ENCODE measurements at regions not wholly inside any gene's neighbourhood (a gene's known extent, or its start where the extent isn't known, plus 50 kb on each side); places are given as distances from the start of the nearest gene placed in this dataset.

GRCh38 chr15:37751401-37751800, 183.0 kb upstream of the TMCO5A start:
- Histone ChIP-seq H3K4me3 (replicated peaks; ENCODE audit: low read depth, low read length) (no peak overlapping the region), H3K36me3 (ENCODE audit: control insufficient read depth, insufficient read depth, low read length) (no peaks in the 10 kb centered on the region), H3K27me3 (replicated peaks; ENCODE audit: control insufficient read depth, insufficient read depth, low read length) (no peaks in the 10 kb centered on the region)
- TF ChIP-seq, protein P1, sequence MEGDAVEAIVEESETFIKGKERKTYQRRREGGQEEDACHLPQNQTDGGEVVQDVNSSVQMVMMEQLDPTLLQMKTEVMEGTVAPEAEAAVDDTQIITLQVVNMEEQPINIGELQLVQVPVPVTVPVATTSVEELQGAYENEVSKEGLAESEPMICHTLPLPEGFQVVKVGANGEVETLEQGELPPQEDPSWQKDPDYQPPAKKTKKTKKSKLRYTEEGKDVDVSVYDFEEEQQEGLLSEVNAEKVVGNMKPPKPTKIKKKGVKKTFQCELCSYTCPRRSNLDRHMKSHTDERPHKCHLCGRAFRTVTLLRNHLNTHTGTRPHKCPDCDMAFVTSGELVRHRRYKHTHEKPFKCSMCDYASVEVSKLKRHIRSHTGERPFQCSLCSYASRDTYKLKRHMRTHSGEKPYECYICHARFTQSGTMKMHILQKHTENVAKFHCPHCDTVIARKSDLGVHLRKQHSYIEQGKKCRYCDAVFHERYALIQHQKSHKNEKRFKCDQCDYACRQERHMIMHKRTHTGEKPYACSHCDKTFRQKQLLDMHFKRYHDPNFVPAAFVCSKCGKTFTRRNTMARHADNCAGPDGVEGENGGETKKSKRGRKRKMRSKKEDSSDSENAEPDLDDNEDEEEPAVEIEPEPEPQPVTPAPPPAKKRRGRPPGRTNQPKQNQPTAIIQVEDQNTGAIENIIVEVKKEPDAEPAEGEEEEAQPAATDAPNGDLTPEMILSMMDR (IDR thresholded peaks at IDR 0.05; ENCODE audit: insufficient read depth, low read length, poor library complexity, severe bottlenecking), result no peak
- DNase-seq (ENCODE audit: extremely low read depth, insufficient read length), result no peak

DNA sequence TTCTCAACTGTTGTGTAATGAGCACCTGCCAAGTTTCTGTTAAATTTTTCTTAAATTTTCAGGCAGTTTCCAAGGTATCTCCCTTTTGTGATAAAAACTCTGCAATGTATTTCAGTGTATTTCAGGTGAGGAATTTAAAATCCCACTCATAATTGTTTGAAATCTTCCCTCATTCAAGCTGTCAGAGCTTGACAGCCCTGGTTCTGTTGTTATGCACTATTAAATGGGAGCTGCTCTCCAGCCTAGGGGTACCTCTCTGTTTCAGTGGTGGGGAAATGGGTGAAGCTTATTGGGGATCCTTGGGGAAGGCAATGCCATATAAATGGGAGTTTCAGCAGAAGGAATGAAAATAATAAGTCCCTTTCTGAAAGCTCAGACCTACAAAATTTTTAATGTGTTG, 178.0 kb upstream of the TMCO5A start:
- TF ChIP-seq, protein P1 (IDR thresholded peaks at IDR 0.05; ENCODE audit: insufficient read depth, low read length, poor library complexity, severe bottlenecking), result no peak
- Histone ChIP-seq H3K36me3 (ENCODE audit: control insufficient read depth, insufficient read depth, low read length) (no peaks in the 10 kb centered on the region), H3K4me3 (replicated peaks; ENCODE audit: low read depth, low read length) (no peak overlapping the region), H3K27me3 (replicated peaks; ENCODE audit: control insufficient read depth, insufficient read depth, low read length) (no peaks in the 10 kb centered on the region)
- no peak for DNase-seq (ENCODE audit: extremely low read depth, insufficient read length)

- H3K4me3 ChIP-seq (replicated peaks; ENCODE audit: low read depth, low read length), result no peak overlapping the region
- DNase-seq (ENCODE audit: extremely low read depth, insufficient read length), result no peak
- TF ChIP-seq, protein P1 (IDR thresholded peaks at IDR 0.05; ENCODE audit: insufficient read depth, low read length, poor library complexity, severe bottlenecking), result no peak
- H3K27me3 ChIP-seq (replicated peaks; ENCODE audit: control insufficient read depth, insufficient read depth, low read length), result no peaks in the 10 kb centered on the region
- H3K36me3 ChIP-seq (ENCODE audit: control insufficient read depth, insufficient read depth, low read length), result no peaks in the 10 kb centered on the region
Measured at GRCh38 chr15:37758412-37758811, 176.0 kb upstream of the TMCO5A start.

GRCh38 chr15:37764733-37765191, 169.7 kb upstream of the TMCO5A start:
- DNase-seq (ENCODE audit: extremely low read depth, insufficient read length), result no peak
- TF ChIP-seq, protein P1 (IDR thresholded peaks at IDR 0.05; ENCODE audit: insufficient read depth, low read length, poor library complexity, severe bottlenecking), result peak; percentile 46
- Histone ChIP-seq H3K4me3 (replicated peaks; ENCODE audit: low read depth, low read length) (no peak overlapping the region), H3K36me3 (ENCODE audit: control insufficient read depth, insufficient read depth, low read length) (no peaks in the 10 kb centered on the region), H3K27me3 (replicated peaks; ENCODE audit: control insufficient read depth, insufficient read depth, low read length) (no peaks in the 10 kb centered on the region)

DNA sequence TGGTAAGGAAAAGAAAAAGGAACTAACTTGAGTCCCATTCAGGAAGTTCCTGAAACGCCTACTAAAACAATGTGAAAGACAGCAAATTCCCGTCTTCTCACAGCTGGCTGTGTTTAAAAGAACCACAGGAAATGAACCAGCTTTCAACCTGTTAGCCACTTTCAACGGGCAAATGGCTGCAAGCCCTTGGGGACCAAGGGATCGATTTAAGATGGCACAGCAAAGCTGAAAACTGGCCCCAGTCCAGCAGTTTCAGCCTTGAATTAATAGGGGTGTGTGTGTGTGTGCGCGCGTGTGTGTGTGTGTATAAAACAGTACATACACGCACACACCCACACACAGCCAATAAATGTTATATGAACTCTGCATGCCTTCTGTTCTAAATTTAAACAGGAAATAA, 168.7 kb upstream of the TMCO5A start:
- DNase-seq (ENCODE audit: extremely low read depth, insufficient read length), result no peak
- Histone ChIP-seq H3K36me3 (ENCODE audit: control insufficient read depth, insufficient read depth, low read length) (no peaks in the 10 kb centered on the region), H3K4me3 (replicated peaks; ENCODE audit: low read depth, low read length) (no peak overlapping the region), H3K27me3 (replicated peaks; ENCODE audit: control insufficient read depth, insufficient read depth, low read length) (no peaks in the 10 kb centered on the region)
- TF ChIP-seq, protein P1 (IDR thresholded peaks at IDR 0.05; ENCODE audit: insufficient read depth, low read length, poor library complexity, severe bottlenecking), result no peak

DNA sequence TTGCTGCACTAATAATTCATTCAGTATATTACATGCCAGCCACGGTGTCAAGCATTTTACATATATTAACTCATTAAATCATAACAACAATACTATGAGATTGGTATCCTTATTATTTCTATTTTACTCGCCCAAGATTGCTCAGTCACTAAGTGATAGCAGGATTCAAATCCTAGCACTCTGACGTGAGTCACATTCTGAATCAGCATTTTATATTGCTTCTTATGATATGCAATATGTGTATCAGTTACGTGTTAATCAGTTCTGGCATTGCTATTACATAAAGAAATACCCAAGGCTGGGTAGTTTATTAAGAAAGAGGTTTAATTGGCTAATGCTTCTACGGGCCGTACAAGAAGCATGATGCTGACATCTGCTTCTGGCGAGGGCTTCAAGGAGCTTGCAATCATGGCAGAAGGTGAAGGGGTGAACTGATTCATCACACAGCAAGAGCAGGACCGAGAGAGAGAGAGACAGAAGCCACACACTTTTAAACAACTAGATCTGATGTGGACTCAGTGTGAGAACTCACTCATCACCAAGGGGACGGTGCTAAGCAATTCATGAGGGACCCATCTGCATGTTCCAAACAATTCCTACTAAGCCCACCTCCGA, 166.5 kb upstream of the TMCO5A start:
- no peaks in the 10 kb centered on the region for H3K27me3 ChIP-seq (replicated peaks; ENCODE audit: control insufficient read depth, insufficient read depth, low read length)
- H3K36me3 ChIP-seq (ENCODE audit: control insufficient read depth, insufficient read depth, low read length), result no peaks in the 10 kb centered on the region
- no peak overlapping the region for H3K4me3 ChIP-seq (replicated peaks; ENCODE audit: low read depth, low read length)
- DNase-seq (ENCODE audit: extremely low read depth, insufficient read length), result no peak
- TF ChIP-seq, protein P1 (IDR thresholded peaks at IDR 0.05; ENCODE audit: insufficient read depth, low read length, poor library complexity, severe bottlenecking), result no peak

All from GM06990 (cell line).